SJCRH30 (cell line): ENCODE measurements at regions not wholly inside any gene's neighbourhood (a gene's known extent, or its start where the extent isn't known, plus 50 kb on each side); places are given as distances from the start of the nearest gene placed in this dataset.
A peak's percentile ranks its signal among the peaks of the same experiment; 100 is the strongest.
"Not testable (repeated sequence)": the region's sequence is repeated elsewhere in the genome, so short reads cannot be mapped to it uniquely, and the experiment has no call there.

Experiments used
- DNase-seq, 2 experiments: peaks; one replicate each; pipeline ENCODE4 v3.0.0-alpha.2; 2015 to 2020
- H3K27ac ChIP-seq: fragments of 250-450 bp; sonication (Bioruptor Pico); 2 replicates; pipeline ENCODE4 v1.5.1; 2020; ENCODE audit warnings: mild to moderate bottlenecking, moderate library complexity
- H3K27me3 ChIP-seq: fragments of 250-450 bp; sonication (Bioruptor Pico); 2 replicates; pipeline ENCODE4 v1.5.1; 2020; ENCODE audit warnings: mild to moderate bottlenecking, moderate library complexity
- H3K36me3 ChIP-seq: fragments of 250-450 bp; sonication (Bioruptor Pico); 2 replicates; pipeline ENCODE4 v1.5.1; 2020; ENCODE audit warnings: mild to moderate bottlenecking, moderate library complexity
- H3K4me1 ChIP-seq: fragments of 250-450 bp; sonication (Bioruptor Pico); 2 replicates; pipeline ENCODE4 v1.5.1; 2020; ENCODE audit warnings: mild to moderate bottlenecking, moderate library complexity
- H3K4me3 ChIP-seq: fragments of 250-450 bp; sonication (Bioruptor Pico); 2 replicates; pipeline ENCODE4 v1.5.1; 2020; ENCODE audit warnings: mild to moderate bottlenecking, moderate library complexity
- H3K9me3 ChIP-seq: fragments of 250-450 bp; sonication (Bioruptor Pico); replicated peaks from 2 replicates; pipeline ENCODE4 v1.5.1; 2020; ENCODE audit warnings: mild to moderate bottlenecking, moderate library complexity

GRCh38 chr4:160110891-160111290 lies 1008.0 kb downstream of the RAPGEF2 start:
- Histone ChIP-seq H3K9me3 (no peaks in the 10 kb centered on the region), H3K27me3 (no peaks in the 10 kb centered on the region), H3K36me3 (no peaks in the 10 kb centered on the region), H3K4me1 (no peaks in the 10 kb centered on the region), H3K27ac (no peak overlapping the region), H3K4me3 (no peak overlapping the region)
- peak in 1 of 2 experiments; percentile 1 for DNase-seq

GRCh38 chr4:160117686-160118085 lies 1014.8 kb downstream of the RAPGEF2 start:
- no peaks in the 10 kb centered on the region for H3K9me3 ChIP-seq
- no peaks in the 10 kb centered on the region for H3K36me3 ChIP-seq
- H3K27ac ChIP-seq: no peak overlapping the region
- H3K4me3 ChIP-seq: no peak overlapping the region
- DNase-seq: no peak
- H3K4me1 ChIP-seq: no peaks in the 10 kb centered on the region
- H3K27me3 ChIP-seq: no peaks in the 10 kb centered on the region

- not testable (repeated sequence) for H3K9me3 ChIP-seq, H3K36me3 ChIP-seq, H3K27me3 ChIP-seq, DNase-seq, H3K4me3 ChIP-seq, H3K27ac ChIP-seq
- H3K4me1 ChIP-seq: peaks cover 13% of the 10 kb centered on the region
Observed at GRCh38 chr4:160125576-160126287, 1022.9 kb downstream of the RAPGEF2 start.

GRCh38 chr4:160127211-160127610 lies 1024.3 kb downstream of the RAPGEF2 start:
- Histone ChIP-seq H3K4me3 (no peak overlapping the region), H3K27me3 (no peaks in the 10 kb centered on the region), H3K27ac (no peak overlapping the region), H3K36me3 (no peaks in the 10 kb centered on the region), H3K4me1 (peaks cover 13% of the 10 kb centered on the region), H3K9me3 (no peaks in the 10 kb centered on the region)
- no peak for DNase-seq

GRCh38 chr4:160129439-160129838 lies 1026.6 kb downstream of the RAPGEF2 start:
- H3K4me3 ChIP-seq: no peak overlapping the region
- peak overlapping the region; percentile 60 for H3K27ac ChIP-seq
- no peaks in the 10 kb centered on the region; the same call in 1 of the 2 replicates for H3K9me3 ChIP-seq
- peak; percentile 20 to 61 for DNase-seq
- no peaks in the 10 kb centered on the region for H3K27me3 ChIP-seq
- no peaks in the 10 kb centered on the region for H3K36me3 ChIP-seq
- H3K4me1 ChIP-seq: peaks cover 13% of the 10 kb centered on the region

- DNase-seq: no peak
- Histone ChIP-seq H3K27me3 (no peaks in the 10 kb centered on the region), H3K9me3 (no peaks in the 10 kb centered on the region; the same call in 1 of the 2 replicates)
Observed at GRCh38 chr4:160136021-160136420, 1033.1 kb downstream of the RAPGEF2 start.

GRCh38 chr4:160141206-160141605 lies 1038.3 kb downstream of the RAPGEF2 start:
- Histone ChIP-seq H3K27me3 (no peaks in the 10 kb centered on the region), H3K36me3 (no peaks in the 10 kb centered on the region), H3K27ac (no peak overlapping the region), H3K9me3 (no peaks in the 10 kb centered on the region), H3K4me1 (no peaks in the 10 kb centered on the region), H3K4me3 (no peak overlapping the region)
- no peak for DNase-seq

More at GRCh38 chr4:160136021-160136420, 1033.1 kb downstream of the RAPGEF2 start:
- Histone ChIP-seq H3K4me1 (no peaks in the 10 kb centered on the region), H3K27ac (no peak overlapping the region), H3K36me3 (no peaks in the 10 kb centered on the region), H3K4me3 (no peak overlapping the region)

- no peak for DNase-seq
- H3K27me3 ChIP-seq: no peaks in the 10 kb centered on the region
- no peaks in the 10 kb centered on the region for H3K9me3 ChIP-seq
- H3K27ac ChIP-seq: no peak overlapping the region
- H3K4me3 ChIP-seq: no peak overlapping the region
- H3K36me3 ChIP-seq: no peaks in the 10 kb centered on the region
- no peaks in the 10 kb centered on the region for H3K4me1 ChIP-seq
Observed at GRCh38 chr4:160142579-160142978, 1039.7 kb downstream of the RAPGEF2 start.

GRCh38 chr4:160143574-160143973 lies 1040.7 kb downstream of the RAPGEF2 start:
- Histone ChIP-seq H3K4me3 (no peak overlapping the region), H3K27ac (no peak overlapping the region), H3K36me3 (no peaks in the 10 kb centered on the region), H3K4me1 (no peaks in the 10 kb centered on the region), H3K9me3 (no peaks in the 10 kb centered on the region), H3K27me3 (no peaks in the 10 kb centered on the region)
- DNase-seq: no peak

- no peaks in the 10 kb centered on the region for H3K36me3 ChIP-seq
- H3K27ac ChIP-seq: no peak overlapping the region
- H3K27me3 ChIP-seq: no peaks in the 10 kb centered on the region
- no peak for DNase-seq
- H3K4me3 ChIP-seq: no peak overlapping the region
- H3K4me1 ChIP-seq: no peaks in the 10 kb centered on the region
- H3K9me3 ChIP-seq: no peaks in the 10 kb centered on the region
Observed at GRCh38 chr4:160159457-160159856, 1056.6 kb downstream of the RAPGEF2 start.

GRCh38 chr4:160161026-160161425 lies 1058.1 kb downstream of the RAPGEF2 start:
- H3K27ac ChIP-seq: no peak overlapping the region
- DNase-seq: no peak
- H3K27me3 ChIP-seq: no peaks in the 10 kb centered on the region
- H3K9me3 ChIP-seq: no peaks in the 10 kb centered on the region
- H3K4me1 ChIP-seq: no peaks in the 10 kb centered on the region
- no peak overlapping the region for H3K4me3 ChIP-seq
- no peaks in the 10 kb centered on the region for H3K36me3 ChIP-seq

- no peaks in the 10 kb centered on the region for H3K36me3 ChIP-seq
- H3K9me3 ChIP-seq: no peaks in the 10 kb centered on the region
- H3K4me1 ChIP-seq: peaks cover 3% of the 10 kb centered on the region; the same call in 1 of the 2 replicates
- H3K27me3 ChIP-seq: no peaks in the 10 kb centered on the region
- no peak overlapping the region for H3K27ac ChIP-seq
- no peak for DNase-seq
- no peak overlapping the region for H3K4me3 ChIP-seq
Observed at GRCh38 chr4:160175064-160175643, 1072.3 kb downstream of the RAPGEF2 start.

- Histone ChIP-seq H3K9me3 (no peaks in the 10 kb centered on the region), H3K27me3 (no peaks in the 10 kb centered on the region), H3K4me1 (peaks cover 3% of the 10 kb centered on the region; the same call in 1 of the 2 replicates), H3K4me3 (no peak overlapping the region), H3K27ac (no peak overlapping the region), H3K36me3 (no peaks in the 10 kb centered on the region)
- DNase-seq: peak in 1 of 2 experiments; percentile 16
Observed at GRCh38 chr4:160180211-160180610, 1077.3 kb downstream of the RAPGEF2 start.

GRCh38 chr4:160182727-160183126 lies 1079.8 kb downstream of the RAPGEF2 start:
- no peaks in the 10 kb centered on the region for H3K27me3 ChIP-seq
- DNase-seq: no peak
- H3K9me3 ChIP-seq: no peaks in the 10 kb centered on the region
- no peak overlapping the region for H3K4me3 ChIP-seq
- no peaks in the 10 kb centered on the region for H3K36me3 ChIP-seq
- H3K27ac ChIP-seq: no peak overlapping the region
- peaks cover 3% of the 10 kb centered on the region; the same call in 1 of the 2 replicates for H3K4me1 ChIP-seq

GRCh38 chr4:160184884-160185283 lies 1082.0 kb downstream of the RAPGEF2 start:
- Histone ChIP-seq H3K4me3 (no peak overlapping the region), H3K27me3 (no peaks in the 10 kb centered on the region), H3K27ac (no peak overlapping the region), H3K4me1 (peaks cover 3% of the 10 kb centered on the region; the same call in 1 of the 2 replicates), H3K36me3 (no peaks in the 10 kb centered on the region), H3K9me3 (no peaks in the 10 kb centered on the region)
- DNase-seq: no peak

- Histone ChIP-seq H3K4me1 (no peaks in the 10 kb centered on the region), H3K27ac (no peak overlapping the region), H3K36me3 (no peaks in the 10 kb centered on the region), H3K27me3 (no peaks in the 10 kb centered on the region), H3K9me3 (no peaks in the 10 kb centered on the region), H3K4me3 (no peak overlapping the region)
- no peak for DNase-seq
Observed at GRCh38 chr4:160193787-160194186, 1090.9 kb downstream of the RAPGEF2 start.
